Hypothalamus (tissue), 51 donors: ENCODE measurements at regions not wholly inside any gene's neighbourhood (a gene's known extent, or its start where the extent isn't known, plus 50 kb on each side); places are given as distances from the start of the nearest gene placed in this dataset.
A peak's percentile ranks its signal among the peaks of the same experiment; 100 is the strongest.

Source experiments
- DNase-seq, 51 donors: peaks; one replicate each; lab custom pipeline; 2025; lab: John Stamatoyannopoulos, UW

- no peak for DNase-seq
Measured at GRCh38 chr5:167777746-167778145, 513.7 kb upstream of the WWC1 start.

GRCh38 chr5:167778228-167778627 lies 513.2 kb upstream of the WWC1 start:
- no peak for DNase-seq

GRCh38 chr5:167779644-167780043 lies 511.8 kb upstream of the WWC1 start:
- DNase-seq, result no peak

GRCh38 chr5:167780177-167780576 lies 511.3 kb upstream of the WWC1 start:
- DNase-seq, result no peak

- no peak for DNase-seq
Measured at GRCh38 chr5:167783145-167783817, 508.2 kb upstream of the WWC1 start.

GRCh38 chr5:167785106-167785505 lies 506.3 kb upstream of the WWC1 start:
- DNase-seq, result no peak

- DNase-seq, result no peak
Measured at GRCh38 chr5:167785901-167786300, 505.5 kb upstream of the WWC1 start.

- DNase-seq, result no peak
Measured at GRCh38 chr5:167786871-167787578, 504.4 kb upstream of the WWC1 start.

- no peak for DNase-seq
Measured at GRCh38 chr5:167790045-167790444, 501.4 kb upstream of the WWC1 start.

- no peak for DNase-seq
Measured at GRCh38 chr5:167790462-167791260, 500.8 kb upstream of the WWC1 start.

- DNase-seq, result no peak
Measured at GRCh38 chr5:167792514-167792913, 498.9 kb upstream of the WWC1 start.

GRCh38 chr5:167793700-167794099 lies 497.7 kb upstream of the WWC1 start:
- DNase-seq, result no peak

GRCh38 chr5:167794121-167794520 lies 497.3 kb upstream of the WWC1 start:
- no peak for DNase-seq

GRCh38 chr5:167796672-167797071 lies 494.8 kb upstream of the WWC1 start:
- no peak for DNase-seq

GRCh38 chr5:167797933-167798332 lies 493.5 kb upstream of the WWC1 start:
- DNase-seq, result no peak

- DNase-seq, result peak in 1 of 51 donors; percentile 3
Measured at GRCh38 chr5:167798448-167798847, 493.0 kb upstream of the WWC1 start.

- DNase-seq, result no peak
Measured at GRCh38 chr5:167800427-167800826, 491.0 kb upstream of the WWC1 start.

GRCh38 chr5:167801999-167802398 lies 489.4 kb upstream of the WWC1 start:
- no peak for DNase-seq

GRCh38 chr5:167802755-167803431 lies 488.6 kb upstream of the WWC1 start:
- DNase-seq, result no peak

GRCh38 chr5:167804512-167805220 lies 486.8 kb upstream of the WWC1 start:
- DNase-seq, result no peak
